Common myeloid progenitor, CD34-positive (primary cell): ENCODE measurements at regions not wholly inside any gene's neighbourhood (a gene's known extent, or its start where the extent isn't known, plus 50 kb on each side); places are given as distances from the start of the nearest gene placed in this dataset.

Source experiments
- CTCF ChIA-PET: fragments of 350-600 bp; sonication (Branson Sonifier 250); formaldehyde crosslinking; loops from one replicate; lab custom pipeline; 2021; ENCODE audit warnings: antibody characterized with exemption; lab: Charles Lee
- POLR2A ChIA-PET: fragments of 350-600 bp; sonication (Branson Sonifier 250); formaldehyde crosslinking; loops from one replicate; lab custom pipeline; 2021; ENCODE audit warnings: antibody characterized with exemption; lab: Charles Lee
- DNase-seq, 3 donors: peaks; one replicate each; pipeline versions ENCODE4 v3.0.0 to v3.0.0-alpha.2; 2013
- H3K27ac ChIP-seq, 2 experiments: 1 replicate in 1 of 2; 2 replicates in 1 of 2; pipeline ENCODE4 v1.7.0; 2013; ENCODE audit warnings: inconsistent platforms in 2 of 2, low read length in 2 of 2, mild to moderate bottlenecking in 2 of 2, low read depth in 1 of 2, moderate library complexity in 1 of 2; ENCODE audit not compliant: severe bottlenecking in 2 of 2, insufficient read depth in 1 of 2, poor library complexity in 1 of 2
- H3K27me3 ChIP-seq, 5 experiments: replicated peaks in 2 of 5; 1 replicate in 3 of 5; 2 replicates in 2 of 5; pipeline versions ENCODE4 v1.6.1 to v1.7.0; 2013; ENCODE audit warnings: low read length in 4 of 5, mild to moderate bottlenecking in 2 of 5, moderate library complexity in 2 of 5, inconsistent platforms in 1 of 5; ENCODE audit not compliant: insufficient read depth in 5 of 5, control insufficient read depth in 4 of 5
- H3K36me3 ChIP-seq, 4 experiments: 1 replicate in 2 of 4; 2 replicates in 2 of 4; pipeline versions ENCODE4 v1.6.1 to v1.7.0; 2013; ENCODE audit warnings: low read length in 3 of 4, control low read depth in 1 of 4, mild to moderate bottlenecking in 1 of 4; ENCODE audit not compliant: control insufficient read depth in 4 of 4, insufficient read depth in 4 of 4
- H3K4me1 ChIP-seq, 4 experiments: 1 replicate in 3 of 4; 2 replicates in 1 of 4; pipeline versions ENCODE4 v1.6.1 to v1.7.1; 2013; ENCODE audit warnings: low read length in 3 of 4, mild to moderate bottlenecking in 3 of 4, control low read depth in 1 of 4, inconsistent platforms in 1 of 4, moderate library complexity in 1 of 4; ENCODE audit not compliant: control insufficient read depth in 4 of 4, insufficient read depth in 4 of 4; ENCODE audit errors: control extremely low read depth in 1 of 4
- H3K4me3 ChIP-seq, 7 experiments: 1 replicate in 4 of 7; 2 replicates in 3 of 7; pipeline versions ENCODE4 v1.5.1 to v1.7.0; 2013; ENCODE audit warnings: mild to moderate bottlenecking in 7 of 7, low read length in 6 of 7, moderate library complexity in 6 of 7, inconsistent platforms in 2 of 7, low read depth in 2 of 7, control low read depth in 1 of 7; ENCODE audit not compliant: insufficient read depth in 4 of 7, control insufficient read depth in 1 of 7; ENCODE audit errors: extremely low read depth in 1 of 7
- H3K9me3 ChIP-seq, 5 experiments: 1 replicate in 4 of 5; 2 replicates in 1 of 5; pipeline versions ENCODE4 v1.6.1 to v1.7.1; 2013; ENCODE audit warnings: low read length in 4 of 5, mild to moderate bottlenecking in 2 of 5, inconsistent platforms in 1 of 5, low read depth in 1 of 5, moderate library complexity in 1 of 5; ENCODE audit not compliant: control insufficient read depth in 4 of 5, insufficient read depth in 2 of 5; ENCODE audit errors: control extremely low read depth in 1 of 5
- WGBS: methylation state at CpG from one replicate; pipeline ENCODE4 v1.1.5; 2013; ENCODE audit not compliant: insufficient coverage; 5-methylcytosine and 5-hydroxymethylcytosine counted together

DNA sequence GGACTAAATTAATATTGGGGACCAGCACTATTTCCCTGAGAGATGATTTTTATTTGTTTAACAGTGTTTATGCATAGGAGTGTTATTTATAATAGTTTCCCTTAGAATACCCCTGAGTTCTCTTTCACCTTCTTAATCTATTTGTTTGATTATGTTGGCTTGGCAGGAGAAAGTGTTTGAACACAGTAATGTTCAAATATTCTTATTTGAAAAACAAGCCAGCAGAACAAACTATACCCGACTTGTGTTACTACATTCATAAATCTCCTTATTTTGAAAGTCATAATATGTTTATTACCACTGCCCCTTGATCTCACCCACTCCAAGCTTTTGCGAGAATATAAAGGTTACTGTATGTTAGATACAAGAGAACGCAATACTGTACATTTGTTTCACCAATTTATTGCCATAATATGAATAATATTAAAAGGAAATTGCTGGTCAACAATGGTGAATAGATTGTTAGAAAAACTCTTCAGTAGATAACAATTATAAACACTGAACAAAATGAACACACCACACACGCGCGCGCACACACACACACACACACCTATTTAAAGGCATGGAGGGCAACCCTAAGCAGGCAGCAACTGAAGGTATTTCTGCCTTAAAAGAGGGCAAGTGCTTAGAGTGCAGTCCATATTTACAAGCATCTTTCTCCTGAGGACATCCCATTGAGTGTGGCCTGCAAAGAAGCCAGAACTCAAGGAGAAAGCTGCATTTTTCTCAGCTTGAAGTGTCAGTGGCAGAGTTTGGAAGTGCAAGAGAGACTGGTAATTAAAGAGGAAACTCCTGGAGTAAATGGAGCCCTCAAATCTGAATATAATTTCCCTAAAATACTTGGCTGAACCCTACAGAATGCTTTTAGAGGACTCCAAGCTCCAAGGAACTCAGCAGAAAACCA, 279.4 kb upstream of the MAN1A1 start:
- peak overlapping the region in 1 of 2 experiments; percentile 78 for H3K27ac ChIP-seq
- H3K36me3 ChIP-seq = no peaks in the 10 kb centered on the region
- peak in 2 of 3 donors; percentile 37 to 51 for DNase-seq
- no peak overlapping the region for H3K4me3 ChIP-seq
- peaks cover 9 to 26% (median 15%) of the 10 kb centered on the region in 4 experiments for H3K4me1 ChIP-seq
- no peaks in the 10 kb centered on the region for H3K27me3 ChIP-seq
- H3K9me3 ChIP-seq = peaks cover 0 to 6% (median 1%) of the 10 kb centered on the region in 5 experiments
- ChIA-PET CTCF (interaction anchor here (0.7 to 1.6 kb wide), 5 partner anchors 9 to 228 kb away, joined by 3 to 5 read pairs (median 3); no protein-coding TSS in a partner anchor), POLR2A (interaction anchor here (0.6 kb wide), 1 partner anchor 171 kb away, joined by 3 read pairs; no protein-coding TSS in a partner anchor)
- WGBS = no CpG with 5 or more reads among the region's 7 CpGs

- Histone ChIP-seq H3K27ac (peak overlapping the region; percentile 36 to 78), H3K9me3 (peaks cover 0 to 3% (median 1%) of the 10 kb centered on the region in 5 experiments), H3K36me3 (no peaks in the 10 kb centered on the region), H3K27me3 (no peaks in the 10 kb centered on the region), H3K4me3 (peak overlapping the region in 1 of 7 experiments; percentile 2), H3K4me1 (peaks cover 9 to 26% (median 15%) of the 10 kb centered on the region in 4 experiments)
- CTCF ChIA-PET = interaction anchor here (0.7 to 1.6 kb wide), 4 partner anchors 10 to 227 kb away, joined by 3 to 5 read pairs (median 4); no protein-coding TSS in a partner anchor
- 83% methylated on average over 2 of the region's 5 CpGs for WGBS
- POLR2A ChIA-PET = interaction anchor here (0.6 kb wide), 1 partner anchor 170 kb away, joined by 3 read pairs; no protein-coding TSS in a partner anchor
- DNase-seq = peak in 1 of 3 donors; percentile 26
These were observed 278.5 kb upstream of the MAN1A1 start for GRCh38 chr6:119627908-119628669.

GRCh38 chr6:119626884-119627619, 277.5 kb upstream of the MAN1A1 start:
- Histone ChIP-seq H3K27me3 (no peaks in the 10 kb centered on the region), H3K4me1 (peaks cover 9 to 26% (median 15%) of the 10 kb centered on the region in 4 experiments), H3K4me3 (peak overlapping the region in 1 of 7 experiments; percentile 31), H3K9me3 (peaks cover 0 to 3% (median 0%) of the 10 kb centered on the region in 5 experiments), H3K36me3 (no peaks in the 10 kb centered on the region), H3K27ac (peak overlapping the region; percentile 36 to 78)
- ChIA-PET CTCF (interaction anchor here (1.6 kb wide), 1 partner anchor 116 kb away, joined by 3 read pairs; no protein-coding TSS in a partner anchor), POLR2A (interaction anchor here (1.2 kb wide), 1 partner anchor 275 kb away, joined by 3 read pairs; no protein-coding TSS in a partner anchor)
- 10% methylated on average over 1 of the region's 4 CpGs for WGBS
- DNase-seq = peak; percentile 40 to 73 (median 57)

- Histone ChIP-seq H3K27ac (no peak overlapping the region), H3K9me3 (no peaks in the 10 kb centered on the region), H3K27me3 (no peaks in the 10 kb centered on the region), H3K4me3 (no peak overlapping the region), H3K36me3 (no peaks in the 10 kb centered on the region), H3K4me1 (no peaks in the 10 kb centered on the region)
- ChIA-PET POLR2A (no interaction called here), CTCF (no interaction called here)
- WGBS = 100% methylated on average over 1 of the region's 4 CpGs
- no peak for DNase-seq
These were observed 271.4 kb upstream of the MAN1A1 start for GRCh38 chr6:119620846-119621555.

DNA sequence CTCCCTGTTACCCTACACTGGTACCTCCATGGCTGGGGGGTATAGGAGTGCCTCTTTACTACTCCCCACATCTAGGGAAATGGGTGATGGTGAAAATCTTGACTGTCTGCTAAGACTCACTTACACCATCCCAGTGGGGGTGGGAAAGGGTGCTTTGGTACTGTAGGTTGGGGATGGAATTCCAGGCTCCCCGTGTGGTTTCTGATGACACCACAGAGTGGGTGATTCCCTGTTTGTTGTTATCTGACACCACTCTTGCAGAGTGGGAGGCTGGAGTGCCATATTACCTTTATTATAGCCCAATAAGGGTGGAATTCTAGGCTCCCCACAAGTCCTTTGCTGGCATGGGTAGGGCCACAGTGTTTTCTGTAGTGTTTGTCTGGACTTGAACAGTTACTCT, 264.6 kb upstream of the MAN1A1 start:
- ChIA-PET CTCF (no interaction called here), POLR2A (no interaction called here)
- Histone ChIP-seq H3K4me1 (peaks cover 5 to 18% (median 10%) of the 10 kb centered on the region in 4 experiments), H3K27ac (no peak overlapping the region), H3K4me3 (no peak overlapping the region), H3K9me3 (no peaks in the 10 kb centered on the region), H3K36me3 (no peaks in the 10 kb centered on the region), H3K27me3 (no peaks in the 10 kb centered on the region)
- no peak for DNase-seq
- no CpG with 5 or more reads among the region's 1 CpG for WGBS

- Histone ChIP-seq H3K27ac (no peak overlapping the region), H3K4me1 (peaks cover 5 to 19% (median 10%) of the 10 kb centered on the region in 4 experiments), H3K9me3 (no peaks in the 10 kb centered on the region), H3K36me3 (no peaks in the 10 kb centered on the region), H3K27me3 (no peaks in the 10 kb centered on the region), H3K4me3 (no peak overlapping the region)
- POLR2A ChIA-PET = no interaction called here
- DNase-seq = no peak
- CTCF ChIA-PET = no interaction called here
These were observed 263.4 kb upstream of the MAN1A1 start for GRCh38 chr6:119612911-119613381.
